Upper lobe of left lung (tissue), 4 donors: ENCODE measurements at regions not wholly inside any gene's neighbourhood (a gene's known extent, or its start where the extent isn't known, plus 50 kb on each side); places are given as distances from the start of the nearest gene placed in this dataset.

Experiments used
- CTCF ChIP-seq, 6 experiments: fragments of 450-650 bp in 4 of 6; fragments of 200-600 bp in 2 of 6; sonication (generic) in 2 of 6; IDR thresholded peaks; one replicate each; pipeline ENCODE4 v1.5.1; 2016 to 2019; ENCODE audit warnings: antibody characterized with exemption in 6 of 6
- POLR2AphosphoS5 ChIP-seq, 2 donors: sonication (generic); formaldehyde crosslinking; IDR thresholded peaks; one replicate each; pipeline ENCODE4 v1.5.1; 2017; ENCODE audit warnings: antibody characterized with exemption in 2 of 2

DNA sequence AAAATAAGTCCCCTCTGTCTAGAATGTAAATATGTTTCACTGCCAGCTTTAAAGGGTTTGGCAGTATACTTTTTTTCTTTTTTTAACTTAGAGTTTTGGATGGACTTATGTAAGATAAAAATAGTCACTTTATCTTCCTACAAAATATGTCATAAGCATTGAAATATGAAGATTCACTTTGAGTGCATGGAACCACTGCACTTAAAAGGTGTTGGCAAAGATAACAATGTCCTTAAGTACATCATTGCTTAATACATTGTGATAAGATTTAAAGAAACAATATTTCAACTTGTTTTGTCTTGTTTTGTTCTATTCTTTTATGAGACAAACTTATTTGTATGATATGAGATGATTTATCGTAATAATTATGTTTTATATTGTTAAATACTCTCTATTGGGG, 66.3 kb upstream of the NAALADL2 start:
- TF ChIP-seq CTCF (IDR thresholded peaks at IDR 0.05), result no peak
- TF ChIP-seq POLR2AphosphoS5 (IDR thresholded peaks at IDR 0.05), result no peak
